Astrocyte of the hippocampus (primary cell): ENCODE measurements at regions not wholly inside any gene's neighbourhood (a gene's known extent, or its start where the extent isn't known, plus 50 kb on each side); places are given as distances from the start of the nearest gene placed in this dataset.
"Not testable (repeated sequence)": the region's sequence is repeated elsewhere in the genome, so short reads cannot be mapped to it uniquely, and the experiment has no call there.

Source experiments
- DNase-seq: peaks from one replicate; pipeline ENCODE4 v3.0.0; 2011; ENCODE audit warnings: low read depth, low spot score

DNA sequence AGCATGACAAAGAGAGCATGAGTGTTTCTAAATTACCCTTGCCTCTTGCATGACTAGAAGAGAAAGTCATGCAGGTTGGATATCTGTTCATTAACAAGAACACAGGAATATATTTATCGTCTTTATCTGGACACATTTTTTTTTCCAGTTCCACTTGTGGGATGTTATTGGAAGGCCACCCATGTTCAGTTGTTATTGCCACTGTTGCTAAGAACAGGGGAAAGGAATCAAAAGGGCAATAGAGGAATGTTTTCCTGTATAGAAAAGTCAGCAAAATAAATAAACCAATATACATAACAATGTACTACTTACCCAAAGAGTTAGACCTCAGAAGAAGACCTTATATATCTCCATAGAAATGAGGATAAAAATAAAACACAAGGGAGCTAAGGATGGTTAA is 270.1 kb downstream of the QDPR start:
- no peak for DNase-seq

DNA sequence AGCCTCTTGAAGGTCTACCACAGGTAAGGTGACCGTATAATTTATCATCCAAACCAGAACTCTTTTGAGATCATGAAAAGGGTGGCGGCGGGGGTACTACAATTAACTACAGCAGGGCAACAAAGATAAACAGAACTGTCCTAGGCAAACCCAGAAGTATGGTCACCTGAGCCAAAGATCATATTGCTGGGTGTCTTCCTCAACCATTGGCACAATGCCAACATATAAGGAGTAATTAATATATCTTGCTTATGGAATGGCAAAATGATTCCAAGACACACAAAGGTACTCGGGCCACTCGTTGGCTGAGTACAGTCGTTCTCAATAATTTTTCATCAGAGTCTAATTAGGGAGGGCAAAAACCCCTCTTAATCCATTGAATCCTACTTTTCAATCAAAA is 273.3 kb downstream of the QDPR start:
- no peak for DNase-seq

DNA sequence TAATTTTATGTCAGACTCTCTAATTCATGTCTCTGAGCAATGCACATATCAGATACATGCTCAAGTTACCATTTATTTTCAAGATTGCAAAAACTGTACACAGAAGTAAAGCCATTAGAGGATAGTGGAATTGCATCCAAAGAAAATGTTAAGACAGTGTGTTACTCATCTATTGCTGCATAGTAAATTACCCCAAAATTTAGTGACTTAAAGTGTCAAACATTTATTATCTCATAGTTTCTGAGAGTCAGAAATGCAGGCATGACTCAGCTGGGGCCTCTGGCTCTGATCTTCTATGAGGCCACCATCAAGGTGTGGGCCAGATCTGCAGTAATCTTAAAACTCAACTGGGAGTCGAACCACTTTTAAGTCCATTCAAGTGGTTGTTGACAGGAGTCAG is 275.2 kb downstream of the QDPR start:
- DNase-seq, result peak; percentile 17

DNA sequence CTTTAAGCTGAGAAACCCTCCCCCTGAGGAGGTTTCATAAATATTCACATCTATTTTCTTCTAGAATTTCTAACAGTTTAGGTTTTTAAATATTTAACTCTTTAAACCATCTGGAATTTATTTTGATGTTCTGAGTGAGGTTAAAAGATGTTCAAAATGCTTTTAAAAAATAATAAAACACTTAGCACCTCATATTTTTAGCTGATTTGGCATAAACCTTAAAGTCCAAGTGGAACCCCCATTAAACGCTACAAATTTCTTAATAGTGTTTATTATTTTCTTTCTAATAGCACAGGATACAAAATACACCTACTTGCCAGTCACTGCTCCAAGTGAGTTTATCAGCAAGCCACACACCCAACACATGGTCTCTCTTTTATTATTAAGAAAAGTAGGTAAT is 277.2 kb downstream of the QDPR start:
- DNase-seq, result no peak

DNA sequence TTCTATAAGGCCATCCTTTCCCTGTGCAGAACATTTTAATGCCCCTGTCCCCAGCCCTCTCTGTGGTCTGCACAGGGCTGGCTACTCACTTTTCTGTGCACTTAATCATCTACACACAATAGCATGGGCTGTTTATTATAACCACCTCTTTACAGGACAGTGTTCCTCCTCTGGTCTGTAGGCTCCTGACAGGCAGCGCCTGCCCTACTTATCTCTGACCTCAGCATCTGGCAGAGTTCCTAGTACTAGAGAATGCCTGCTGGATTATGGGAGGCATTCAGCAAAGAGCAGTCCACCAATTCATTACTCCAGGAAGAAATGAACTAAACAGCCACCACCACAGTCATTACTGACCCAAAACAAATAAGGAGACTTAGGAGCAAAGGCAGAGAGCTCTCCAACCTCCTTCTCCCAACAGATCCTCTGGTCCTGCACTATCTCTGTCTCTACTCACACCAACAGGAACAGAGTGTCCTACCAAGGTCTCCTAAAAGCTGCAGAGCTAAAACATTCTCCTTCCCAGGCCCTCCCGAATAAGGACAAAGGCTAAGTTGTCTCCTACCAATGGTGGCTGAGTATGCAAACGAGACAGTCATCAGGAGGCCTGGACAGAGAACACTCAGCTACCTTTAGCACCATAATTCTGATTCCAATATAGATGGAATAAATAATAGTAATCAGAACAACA is 279.2 kb downstream of the QDPR start:
- peak; percentile 90 for DNase-seq

DNA sequence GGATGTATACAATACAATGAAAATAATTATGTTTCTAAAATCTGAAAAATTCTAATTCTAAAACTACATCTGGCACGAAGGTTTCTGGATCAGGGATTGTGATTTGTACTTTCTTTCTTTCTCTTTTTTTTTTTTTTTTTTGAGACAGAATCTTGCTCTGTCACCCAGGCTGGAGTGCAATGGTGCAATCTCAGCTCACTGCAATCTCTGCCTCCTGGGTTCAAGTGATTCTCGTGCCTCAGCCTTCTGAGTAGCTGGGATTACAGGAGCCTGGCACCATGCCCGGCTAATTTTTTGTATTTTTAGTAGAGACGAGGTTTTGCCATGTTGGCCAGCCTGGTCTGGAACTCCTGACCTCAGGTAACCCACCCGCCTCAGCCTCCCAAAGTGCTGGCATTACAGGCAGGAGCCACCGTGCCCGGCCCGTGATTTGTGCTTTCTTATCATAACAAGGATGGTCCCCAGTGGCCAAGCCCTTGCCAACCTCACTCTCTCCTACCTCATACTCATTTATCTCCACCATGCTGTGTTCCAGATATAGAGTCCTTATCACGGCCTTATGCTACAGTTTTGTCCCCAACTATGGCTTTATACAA is 279.9 kb downstream of the QDPR start:
- DNase-seq, result not testable (repeated sequence)

DNA sequence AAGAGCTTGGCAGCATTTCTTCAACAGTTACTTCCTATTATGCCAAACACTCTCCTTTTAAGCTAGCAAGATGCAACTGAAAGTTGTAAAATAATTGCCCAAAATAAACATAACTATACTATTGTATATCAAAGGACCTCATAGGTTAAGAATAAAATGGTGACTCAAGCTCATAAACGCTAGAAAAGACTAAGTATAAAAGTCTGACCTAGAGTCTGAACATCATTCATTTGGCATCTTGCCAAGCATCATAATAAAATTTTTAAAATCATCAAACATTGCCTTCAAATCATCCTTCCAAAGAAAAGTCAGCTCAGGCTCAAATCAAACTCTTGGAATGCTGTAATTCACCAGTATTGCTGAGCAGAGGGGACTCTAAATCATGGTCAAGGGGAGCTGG is 281.2 kb downstream of the QDPR start:
- no peak for DNase-seq

DNA sequence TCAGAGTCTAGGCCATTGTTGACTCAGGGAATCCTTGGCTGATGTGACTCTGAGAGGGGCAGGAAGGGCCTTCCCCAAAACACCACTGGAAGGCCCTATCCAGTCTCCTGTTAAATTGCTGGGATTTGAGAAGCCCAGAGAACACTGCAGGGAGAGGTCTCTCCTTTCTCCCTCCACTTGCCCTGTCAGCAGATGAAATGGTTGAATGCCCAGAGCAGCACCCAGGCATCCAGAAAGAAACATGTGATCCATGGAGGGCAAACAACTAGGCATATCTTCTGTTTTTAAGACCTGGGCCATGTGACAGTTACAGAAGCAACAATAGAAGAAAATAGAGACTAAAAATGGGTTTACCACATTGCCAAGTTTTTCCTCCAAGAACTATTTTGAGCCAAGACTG is 291.1 kb downstream of the QDPR start:
- no peak for DNase-seq

DNA sequence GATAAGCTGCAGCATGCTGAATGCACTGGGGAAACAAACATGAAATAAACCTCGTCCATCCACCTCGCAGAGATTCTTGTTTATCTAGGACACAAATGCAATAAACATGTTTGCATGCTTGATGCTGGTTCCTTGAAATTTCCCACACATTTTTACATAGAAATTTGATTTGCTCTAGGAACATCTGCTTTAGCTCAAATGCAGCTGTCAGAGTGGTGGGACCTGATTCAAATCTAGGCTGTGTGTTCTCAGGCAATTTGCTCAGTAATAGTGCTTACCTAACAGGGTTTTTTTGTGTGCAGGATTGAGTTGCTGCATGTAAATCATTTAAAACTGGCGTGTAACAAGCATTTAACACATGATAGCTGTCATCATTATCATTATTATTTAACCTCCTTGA is 293.1 kb downstream of the QDPR start:
- no peak for DNase-seq

DNA sequence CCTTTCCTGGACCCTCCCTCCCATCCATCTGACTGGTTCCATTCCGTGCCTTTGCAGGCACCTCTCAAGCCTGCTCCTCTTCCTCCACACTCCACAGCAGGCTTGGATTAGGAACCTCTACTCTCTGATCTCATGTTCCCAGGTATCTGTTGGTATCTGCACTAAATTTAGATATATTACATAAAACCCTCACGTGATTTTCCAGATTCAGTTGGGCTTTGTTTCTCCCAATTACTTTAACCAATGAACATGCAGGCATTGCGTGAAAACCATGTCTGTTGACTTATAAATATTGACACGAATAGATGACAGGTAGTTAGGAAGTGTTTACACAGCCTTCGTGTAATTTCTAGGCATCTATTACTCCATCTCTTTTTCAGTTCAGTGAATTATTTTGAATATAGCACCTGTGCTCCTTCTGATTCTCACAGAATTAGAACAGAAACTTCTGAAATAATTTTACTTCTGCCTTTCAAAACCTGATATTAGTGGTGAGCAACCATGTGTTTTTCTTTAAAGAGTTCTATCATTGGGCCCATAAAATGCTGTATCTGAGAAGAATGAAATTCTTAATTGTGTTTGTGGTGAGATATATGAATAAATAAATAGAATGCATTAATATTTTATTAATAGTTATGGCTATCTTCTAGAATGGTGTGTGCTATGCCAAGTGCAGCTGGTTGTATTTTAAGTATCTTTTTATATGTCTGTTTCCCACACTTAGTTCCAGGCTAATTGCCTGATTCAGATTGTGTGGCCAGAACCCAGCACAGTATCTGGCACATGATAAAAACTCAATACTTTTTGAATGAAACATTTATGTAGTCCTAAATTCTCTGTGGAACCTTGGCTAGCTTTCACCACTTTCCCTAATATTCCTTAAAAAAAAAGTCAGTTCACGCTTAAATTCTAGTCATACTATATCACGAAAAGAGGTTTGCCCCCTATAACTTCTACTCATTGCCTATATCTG is 304.8 kb downstream of the QDPR start:
- no peak for DNase-seq

DNA sequence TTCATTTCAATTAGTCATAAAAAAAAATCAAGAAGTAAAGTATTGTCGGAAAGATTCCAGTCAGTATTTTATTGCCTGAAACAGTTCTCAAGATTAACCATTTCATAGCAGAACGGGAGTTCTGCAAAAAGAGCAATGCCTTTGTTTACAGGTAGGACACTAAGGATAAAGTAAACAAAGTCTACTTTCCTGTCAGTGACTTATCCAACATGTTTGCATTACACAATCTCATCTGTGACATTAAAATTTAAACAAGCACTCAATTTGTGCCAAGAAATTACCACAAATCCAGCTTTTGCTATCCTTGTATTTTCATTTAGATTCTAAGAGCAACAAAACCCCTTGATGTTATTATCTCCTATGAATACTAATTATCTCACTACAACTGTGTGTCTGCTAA is 306.5 kb upstream of the LDB2 start:
- no peak for DNase-seq

DNA sequence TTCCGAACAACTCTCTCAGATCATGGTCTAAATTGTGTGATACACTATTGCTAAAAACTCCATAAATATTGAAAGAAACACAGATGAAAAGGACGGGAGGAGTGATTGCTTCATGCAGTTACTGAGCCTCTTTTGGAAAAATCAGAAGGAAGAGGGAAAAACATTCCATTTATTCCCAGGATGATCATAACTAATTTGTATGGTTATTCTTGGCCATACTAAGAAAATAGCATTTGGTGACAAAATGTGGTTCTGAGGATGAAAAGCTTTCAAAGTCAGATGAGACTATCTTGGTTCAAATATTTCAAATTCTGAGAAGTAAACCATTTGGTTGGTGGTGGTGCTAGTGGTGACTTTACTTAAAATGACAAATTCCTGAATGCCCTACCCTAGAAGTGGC is 305.4 kb upstream of the LDB2 start:
- no peak for DNase-seq

DNA sequence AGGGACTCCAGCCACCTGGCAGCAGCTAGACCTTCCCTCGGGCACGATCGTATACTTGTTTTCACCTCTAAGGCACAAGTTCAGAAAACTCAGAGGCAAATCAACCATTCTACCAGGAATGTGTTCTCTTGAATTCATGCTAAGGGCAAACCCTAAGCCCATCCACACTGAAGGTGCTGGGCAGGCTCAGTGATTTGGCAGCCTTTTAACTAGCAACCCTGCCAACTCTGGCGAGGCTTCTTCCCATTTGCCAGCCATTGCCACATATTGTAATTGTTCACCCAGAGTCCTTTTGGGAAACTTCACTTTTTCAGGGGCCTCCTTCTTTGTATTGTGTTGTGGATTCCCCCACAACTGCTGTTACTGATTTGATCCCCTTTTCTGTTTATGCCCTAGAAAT is 298.6 kb upstream of the LDB2 start:
- DNase-seq, result peak; percentile 11

DNA sequence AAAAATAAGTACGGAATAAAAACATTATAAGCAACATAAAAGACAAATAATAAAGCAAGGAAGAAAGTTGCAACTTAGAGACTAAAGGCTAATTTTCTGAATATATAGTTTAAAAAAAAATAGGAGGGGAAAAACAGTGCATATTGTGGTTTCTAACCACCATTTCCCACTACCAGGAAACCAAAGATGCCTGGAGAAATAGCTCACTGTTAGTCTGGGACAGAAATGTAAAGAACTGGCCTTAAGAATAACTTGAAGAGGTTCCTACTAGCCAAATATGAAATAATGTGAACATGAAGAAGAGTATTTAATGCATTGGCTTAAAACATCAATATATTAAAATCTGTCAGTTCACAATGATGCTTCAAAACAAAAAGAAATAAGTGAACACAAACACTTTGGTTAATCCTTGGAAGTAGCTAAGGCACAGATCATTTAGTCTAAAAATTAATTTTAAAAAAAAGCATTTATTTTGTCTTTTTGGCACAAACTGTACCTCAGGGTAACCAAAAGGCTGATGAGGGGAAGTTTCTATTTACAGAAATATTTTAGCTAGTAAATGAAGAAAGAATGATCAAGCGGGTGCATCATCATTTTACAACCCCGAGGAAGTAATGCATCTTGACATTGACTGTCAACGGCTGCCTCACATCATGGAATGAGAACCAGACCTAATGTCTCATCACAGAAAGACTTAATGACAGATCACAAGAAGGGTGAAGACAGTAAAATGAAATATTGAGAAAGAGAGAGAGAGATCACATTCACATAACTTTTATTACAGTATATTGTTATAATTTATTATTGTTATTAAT is 297.2 kb upstream of the LDB2 start:
- no peak for DNase-seq

DNA sequence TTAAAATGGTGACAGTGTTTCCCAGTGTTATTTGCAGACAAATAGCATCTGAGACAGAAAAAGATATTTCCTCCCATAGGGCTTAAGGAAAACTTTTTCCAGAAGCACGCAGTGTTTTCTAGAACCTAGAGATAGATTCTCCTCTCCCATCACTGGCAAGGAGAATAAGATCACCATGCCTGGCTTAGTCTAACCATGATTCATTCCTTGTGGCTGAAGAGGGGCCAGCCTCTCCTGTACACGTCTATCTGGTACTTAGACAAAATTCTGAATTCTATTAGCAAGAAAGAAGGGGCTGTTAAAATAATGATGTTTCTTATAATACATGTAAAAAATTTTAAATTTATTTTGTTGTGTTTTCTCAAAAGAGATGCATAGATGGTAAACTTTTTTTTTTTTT is 296.1 kb upstream of the LDB2 start:
- no peak for DNase-seq

DNA sequence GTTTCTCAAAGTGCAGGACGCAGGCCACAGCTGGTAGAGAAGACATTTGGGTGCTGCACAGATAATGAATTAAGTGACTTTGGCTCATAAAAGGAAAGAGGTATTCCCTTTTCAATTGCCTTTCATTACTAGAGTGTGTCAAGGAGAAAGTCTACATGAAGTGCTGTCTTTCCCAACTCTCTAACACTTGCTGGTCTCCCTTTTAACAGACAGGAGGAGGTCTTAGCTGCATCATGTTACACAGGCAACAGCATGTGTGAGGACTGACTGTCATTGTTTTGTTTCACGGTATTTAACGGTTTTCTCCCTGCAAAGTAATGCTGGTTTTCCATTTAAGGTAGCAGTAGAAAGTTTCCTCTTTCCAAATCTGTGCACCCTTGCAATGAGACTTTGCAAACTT is 291.3 kb upstream of the LDB2 start:
- DNase-seq, result no peak

DNA sequence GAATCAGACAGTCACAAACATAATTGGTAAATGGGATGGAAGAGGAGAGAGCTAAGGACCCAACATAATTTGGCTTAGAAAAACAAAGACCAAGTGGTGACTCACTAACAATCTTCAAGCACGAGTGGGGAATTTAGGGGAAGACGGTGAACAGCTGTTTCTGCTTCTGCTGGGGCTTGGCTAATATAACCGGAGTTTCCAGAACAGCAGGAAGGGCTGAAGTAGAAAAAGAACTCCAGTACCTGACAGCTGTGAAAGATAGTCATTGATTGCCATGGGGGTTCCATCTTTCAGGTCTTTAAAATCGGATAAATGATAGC is 290.9 kb upstream of the LDB2 start:
- peak; percentile 34 for DNase-seq

DNA sequence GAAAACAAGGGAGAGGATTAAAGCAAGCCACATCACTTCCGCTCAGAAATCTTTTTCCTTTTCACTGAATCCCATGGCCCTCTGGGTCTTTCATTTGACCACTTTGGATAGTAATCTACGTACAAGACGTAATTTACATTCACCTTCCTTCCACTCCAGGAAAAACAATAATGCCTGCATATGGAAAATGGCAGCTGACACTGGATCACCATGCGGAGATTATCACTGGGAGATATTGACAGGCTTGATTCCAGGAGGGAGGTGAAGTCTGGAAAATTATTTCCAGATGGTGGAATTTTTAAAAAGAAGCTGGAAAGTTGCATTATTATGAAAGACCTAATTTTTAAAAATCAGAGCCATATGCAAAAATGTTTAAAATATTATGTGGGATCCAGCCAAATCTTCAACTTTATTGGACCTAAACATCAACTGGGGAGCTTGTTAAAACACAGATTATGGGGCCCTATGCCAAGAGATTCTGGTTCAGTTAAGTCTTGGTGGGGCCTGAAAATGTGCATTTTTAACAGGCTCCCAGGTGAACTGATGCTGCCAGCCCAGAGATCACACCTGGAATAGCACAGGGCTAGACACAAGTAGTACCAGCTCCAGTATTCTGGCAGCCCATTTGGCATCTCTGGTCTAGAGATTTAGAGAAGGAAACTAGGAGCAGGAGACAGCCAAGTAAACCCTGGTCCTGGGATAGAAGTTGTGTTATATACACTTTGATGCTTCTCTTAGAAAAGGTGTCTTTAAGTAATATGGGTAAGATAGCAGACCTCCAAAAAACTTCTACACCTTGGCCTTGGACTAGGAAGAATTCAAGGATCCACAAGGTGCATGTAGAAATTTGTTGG is 290.3 kb upstream of the LDB2 start:
- DNase-seq, result no peak

DNA sequence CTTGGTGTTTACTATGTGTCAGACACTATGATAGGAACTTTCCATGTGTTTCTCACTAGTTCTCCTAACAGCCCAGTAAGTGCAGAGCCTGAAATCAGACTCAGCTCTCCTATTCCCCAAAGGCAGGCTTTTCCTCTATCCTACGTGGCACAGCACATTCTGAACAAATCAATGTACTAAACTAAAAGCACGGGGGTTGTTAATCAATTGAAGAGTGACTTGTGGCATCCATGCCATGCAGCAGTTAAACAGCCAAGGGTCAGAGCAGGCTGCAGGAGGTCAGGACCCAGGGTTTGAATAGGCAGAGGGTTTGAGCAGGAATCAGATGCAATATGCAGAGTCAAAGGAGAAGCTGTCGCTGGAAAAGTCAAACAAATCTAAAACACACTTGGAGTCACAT is 289.7 kb upstream of the LDB2 start:
- no peak for DNase-seq

DNA sequence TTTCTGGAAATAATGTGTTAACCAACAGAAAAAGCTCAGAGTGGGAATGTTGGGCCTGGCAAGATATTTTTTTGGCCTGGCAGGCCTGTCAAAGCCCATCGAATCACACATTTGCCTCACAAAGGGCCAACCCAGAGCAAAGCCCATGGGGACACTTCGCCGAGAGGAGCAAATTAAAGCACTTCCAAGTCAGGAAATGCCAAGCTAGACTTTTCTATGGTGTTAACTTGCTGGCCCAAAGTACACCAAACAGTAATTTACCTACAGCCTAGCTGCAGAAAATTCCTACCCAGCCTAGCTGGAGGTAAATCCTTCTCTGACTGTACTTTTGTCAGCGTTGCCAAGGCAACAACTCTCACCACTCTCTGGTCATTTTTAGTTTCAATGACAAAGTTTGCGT is 288.6 kb upstream of the LDB2 start:
- peak; percentile 29 for DNase-seq

DNA sequence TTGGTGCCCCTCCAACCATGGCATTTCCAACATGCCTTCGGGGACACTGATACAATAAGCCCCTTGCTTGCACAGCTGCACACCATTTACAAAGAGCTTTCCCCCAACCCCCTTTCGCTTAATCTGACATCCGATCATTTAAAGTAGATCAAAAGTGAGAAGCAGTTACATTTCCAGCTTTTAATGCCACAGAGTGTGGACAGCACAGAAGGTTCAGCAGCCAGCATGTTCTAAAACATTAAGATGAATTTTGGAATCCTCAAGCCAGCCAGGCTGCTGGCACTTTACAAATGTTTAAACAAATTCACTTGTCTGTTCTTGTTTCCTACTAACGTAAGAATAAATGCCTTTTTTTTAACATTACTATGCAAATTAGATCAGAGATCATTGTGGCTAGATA is 284.4 kb upstream of the LDB2 start:
- DNase-seq, result no peak
